Thoracic aorta (tissue), 2 donors: ENCODE measurements at regions not wholly inside any gene's neighbourhood (a gene's known extent, or its start where the extent isn't known, plus 50 kb on each side); places are given as distances from the start of the nearest gene placed in this dataset.

Experiments used
- ATAC-seq: fragments of 150-250 bp; one replicate; pipeline ENCODE4 v1.8.0; 2017; ENCODE audit warnings: low read depth; ENCODE audit not compliant: insufficient number of reproducible peaks, low FRiP score
- DNase-seq: peaks from one replicate; pipeline ENCODE4 v3.0.0-alpha.2; 2020; ENCODE audit warnings: low spot score
- H3K27ac ChIP-seq, 2 donors: fragments of 200-600 bp; sonication (generic); 1 replicate in 1 of 2; 2 replicates in 1 of 2; pipeline ENCODE4 v1.5.1; 2016; ENCODE audit warnings: mild to moderate bottlenecking in 2 of 2, moderate library complexity in 2 of 2
- H3K27me3 ChIP-seq: fragments of 200-600 bp; sonication (generic); replicated peaks from 2 replicates; pipeline ENCODE4 v1.6.0; 2016; ENCODE audit warnings: mild to moderate bottlenecking; ENCODE audit not compliant: insufficient read depth
- H3K36me3 ChIP-seq: fragments of 200-600 bp; sonication (generic); one replicate; pipeline ENCODE4 v1.5.1; 2016
- H3K4me1 ChIP-seq, 2 donors: fragments of 200-600 bp; sonication (generic); 1 replicate in 1 of 2; 2 replicates in 1 of 2; pipeline versions ENCODE4 v1.5.1 to v1.6.0; 2016; ENCODE audit warnings: low read depth in 2 of 2, mild to moderate bottlenecking in 1 of 2; ENCODE audit not compliant: control insufficient read depth in 1 of 2
- H3K4me3 ChIP-seq: fragments of 200-600 bp; sonication (generic); 2 replicates; pipeline ENCODE4 v1.5.1; 2016; ENCODE audit warnings: mild to moderate bottlenecking
- H3K9me3 ChIP-seq: fragments of 200-600 bp; sonication (generic); 2 replicates; pipeline ENCODE4 v1.5.1; 2016
- CTCF ChIP-seq: fragments of 200-600 bp; sonication (generic); IDR thresholded peaks from one replicate; pipeline ENCODE4 v1.5.1; 2019; ENCODE audit warnings: antibody characterized with exemption

GRCh38 chr20:61128701-61129269, 123.3 kb upstream of the CDH4 start:
- no peak overlapping the region for H3K27ac ChIP-seq
- H3K9me3 ChIP-seq: no peaks in the 10 kb centered on the region
- H3K27me3 ChIP-seq: no peaks in the 10 kb centered on the region
- no peak overlapping the region for H3K4me3 ChIP-seq
- no peaks in the 10 kb centered on the region for H3K4me1 ChIP-seq
- no peak for DNase-seq
- no peak for TF ChIP-seq CTCF
- ATAC-seq: no peak
- H3K36me3 ChIP-seq: no peaks in the 10 kb centered on the region

- ATAC-seq (no peak), DNase-seq (no peak)
- Histone ChIP-seq H3K9me3 (no peaks in the 10 kb centered on the region), H3K36me3 (no peaks in the 10 kb centered on the region), H3K27ac (no peak overlapping the region), H3K27me3 (no peaks in the 10 kb centered on the region), H3K4me1 (no peaks in the 10 kb centered on the region), H3K4me3 (no peak overlapping the region)
- TF ChIP-seq CTCF: no peak
Measured at GRCh38 chr20:61129311-61129710, 122.8 kb upstream of the CDH4 start.

- Histone ChIP-seq H3K27me3 (no peaks in the 10 kb centered on the region), H3K36me3 (no peaks in the 10 kb centered on the region), H3K27ac (no peak overlapping the region), H3K4me1 (no peaks in the 10 kb centered on the region), H3K4me3 (no peak overlapping the region), H3K9me3 (no peaks in the 10 kb centered on the region)
- ATAC-seq (no peak), DNase-seq (no peak)
- TF ChIP-seq CTCF: no peak
Measured at GRCh38 chr20:61130156-61130555, 121.9 kb upstream of the CDH4 start.

- ATAC-seq (no peak), DNase-seq (no peak)
- Histone ChIP-seq H3K9me3 (no peaks in the 10 kb centered on the region), H3K36me3 (no peaks in the 10 kb centered on the region), H3K27me3 (no peaks in the 10 kb centered on the region), H3K4me3 (no peak overlapping the region), H3K4me1 (no peaks in the 10 kb centered on the region), H3K27ac (no peak overlapping the region)
- no peak for TF ChIP-seq CTCF
Measured at GRCh38 chr20:61131944-61132343, 120.1 kb upstream of the CDH4 start.

GRCh38 chr20:61133611-61134010, 118.5 kb upstream of the CDH4 start:
- Histone ChIP-seq H3K27ac (no peak overlapping the region), H3K36me3 (no peaks in the 10 kb centered on the region), H3K27me3 (no peaks in the 10 kb centered on the region), H3K9me3 (no peaks in the 10 kb centered on the region), H3K4me1 (no peaks in the 10 kb centered on the region), H3K4me3 (no peak overlapping the region)
- DNase-seq (no peak), ATAC-seq (no peak)
- TF ChIP-seq CTCF: no peak
